ENCODE measurements at regions not wholly inside any gene's neighbourhood (a gene's known extent, or its start where the extent isn't known, plus 50 kb on each side); places are given as distances from the start of the nearest gene placed in this dataset.

GRCh38 chr4:59223292-59223941, 1976.7 kb upstream of the ADGRL3 start:
- FAIRE-seq (no peak), DNase-seq (ENCODE audit: insufficient read length, low spot score) (no peak)

- DNase-seq (ENCODE audit: insufficient read length, low spot score) (no peak), FAIRE-seq (no peak)
Observed at GRCh38 chr4:59238212-59238611, 1961.9 kb upstream of the ADGRL3 start.

- FAIRE-seq (no peak), DNase-seq (ENCODE audit: insufficient read length, low spot score) (no peak)
Observed at GRCh38 chr4:59240011-59240410, 1960.1 kb upstream of the ADGRL3 start.

- FAIRE-seq = no peak
- no peak for DNase-seq (ENCODE audit: insufficient read length, low spot score)
Observed at GRCh38 chr4:59243038-59243437, 1957.1 kb upstream of the ADGRL3 start.

- FAIRE-seq = no peak
Observed at GRCh38 chr4:59247032-59247431, 1953.1 kb upstream of the ADGRL3 start.

GRCh38 chr4:59248313-59248712, 1951.8 kb upstream of the ADGRL3 start:
- DNase-seq (ENCODE audit: insufficient read length, low spot score) = no peak

More at GRCh38 chr4:59247032-59247431, 1953.1 kb upstream of the ADGRL3 start:
- DNase-seq (ENCODE audit: insufficient read length, low spot score) = no peak

GRCh38 chr4:59249110-59249509, 1951.0 kb upstream of the ADGRL3 start:
- DNase-seq (ENCODE audit: insufficient read length, low spot score) (no peak), FAIRE-seq (no peak)

More at GRCh38 chr4:59248313-59248712, 1951.8 kb upstream of the ADGRL3 start:
- no peak for FAIRE-seq

GRCh38 chr4:59258002-59258401, 1942.1 kb upstream of the ADGRL3 start:
- DNase-seq (ENCODE audit: insufficient read length, low spot score) = no peak
- FAIRE-seq = no peak

GRCh38 chr4:59307609-59308008, 1892.5 kb upstream of the ADGRL3 start:
- DNase-seq (ENCODE audit: insufficient read length, low spot score) (no peak), FAIRE-seq (no peak)

- DNase-seq (ENCODE audit: insufficient read length, low spot score) = no peak
- FAIRE-seq = no peak
Observed at GRCh38 chr4:59314637-59315036, 1885.5 kb upstream of the ADGRL3 start.

GRCh38 chr4:59339631-59340030, 1860.5 kb upstream of the ADGRL3 start:
- no peak for FAIRE-seq
- no peak for DNase-seq (ENCODE audit: insufficient read length, low spot score)

- DNase-seq (ENCODE audit: insufficient read length, low spot score) (no peak), FAIRE-seq (no peak)
Observed at GRCh38 chr4:59341506-59341905, 1858.6 kb upstream of the ADGRL3 start.

GRCh38 chr4:59348949-59349348, 1851.2 kb upstream of the ADGRL3 start:
- DNase-seq (ENCODE audit: insufficient read length, low spot score) = no peak
- FAIRE-seq = no peak

GRCh38 chr4:59369229-59369628, 1830.9 kb upstream of the ADGRL3 start:
- DNase-seq (ENCODE audit: insufficient read length, low spot score) (no peak), FAIRE-seq (no peak)

- DNase-seq (ENCODE audit: insufficient read length, low spot score) (no peak), FAIRE-seq (no peak)
Observed at GRCh38 chr4:59374416-59374815, 1825.7 kb upstream of the ADGRL3 start.

- DNase-seq (ENCODE audit: insufficient read length, low spot score) = no peak
- no peak for FAIRE-seq
Observed at GRCh38 chr4:59380841-59381366, 1819.2 kb upstream of the ADGRL3 start.

- FAIRE-seq (no peak), DNase-seq (ENCODE audit: insufficient read length, low spot score) (no peak)
Observed at GRCh38 chr4:59381591-59381990, 1818.5 kb upstream of the ADGRL3 start.

GRCh38 chr4:59387759-59388758, 1812.1 kb upstream of the ADGRL3 start:
- FAIRE-seq = no peak
- DNase-seq (ENCODE audit: insufficient read length, low spot score) = no peak

GRCh38 chr4:59393780-59394179, 1806.3 kb upstream of the ADGRL3 start:
- DNase-seq (ENCODE audit: insufficient read length, low spot score) = no peak
- no peak for FAIRE-seq

- DNase-seq (ENCODE audit: insufficient read length, low spot score) (no peak), FAIRE-seq (no peak)
Observed at GRCh38 chr4:59400334-59400733, 1799.8 kb upstream of the ADGRL3 start.

GRCh38 chr4:59409647-59410046, 1790.5 kb upstream of the ADGRL3 start:
- no peak for FAIRE-seq
- no peak for DNase-seq (ENCODE audit: insufficient read length, low spot score)

- FAIRE-seq = no peak
- no peak for DNase-seq (ENCODE audit: insufficient read length, low spot score)
Observed at GRCh38 chr4:59412739-59413138, 1787.4 kb upstream of the ADGRL3 start.
